ENCODE measurements at regions not wholly inside any gene's neighbourhood (a gene's known extent, or its start where the extent isn't known, plus 50 kb on each side); places are given as distances from the start of the nearest gene placed in this dataset.
A peak's percentile ranks its signal among the peaks of the same experiment; 100 is the strongest.

DNA sequence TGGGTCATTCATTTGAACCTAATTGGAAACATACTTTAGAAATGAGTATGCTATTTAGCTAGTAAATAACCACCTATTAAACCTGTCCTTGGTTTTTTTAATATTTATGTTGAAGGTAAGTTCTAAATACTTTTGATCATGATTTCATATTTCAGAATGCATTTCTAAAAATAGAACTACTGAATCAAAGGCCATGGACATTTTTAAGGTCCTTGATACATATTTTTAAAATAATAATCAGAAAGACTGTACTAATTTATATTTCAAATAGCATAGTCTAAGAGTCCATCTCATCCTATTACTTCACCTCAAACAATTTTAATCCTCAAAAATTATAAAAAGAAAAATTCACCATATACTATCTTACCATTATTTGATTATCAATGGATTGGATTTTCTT is 102.1 kb upstream of the AKR1E2 start:
- DNase-seq: no peak
- H3K9me2 ChIP-seq (ENCODE audit: insufficient read depth): no peaks in the 10 kb centered on the region
- no peaks in the 10 kb centered on the region for H3K79me2 ChIP-seq (ENCODE audit: low read depth)
- peaks cover 10% of the 10 kb centered on the region for H3F3A ChIP-seq (ENCODE audit: insufficient read depth, low read depth)
- H3K27ac ChIP-seq: no peak overlapping the region
- no peaks in the 10 kb centered on the region for H4K20me1 ChIP-seq (ENCODE audit: insufficient read depth)
- BruUV-seq (replicated peaks): no TSS peak
- no peaks in the 10 kb centered on the region for H3K36me3 ChIP-seq (ENCODE audit: low read depth)
- H3K9me3 ChIP-seq (ENCODE audit: insufficient read depth, low read depth): peaks cover 10% of the 10 kb centered on the region; the same call in 1 of the 2 replicates
- H3K4me3 ChIP-seq: no peak overlapping the region
- no peak overlapping the region for H2AFZ ChIP-seq
- no peaks in the 10 kb centered on the region for H3K27me3 ChIP-seq (ENCODE audit: insufficient read depth, low read depth)
- POLR2A ChIA-PET (ENCODE audit: unreplicated experiment): interaction anchor here (0.5 kb wide), 1 partner anchor 872 kb away, joined by 3 read pairs; no protein-coding TSS in a partner anchor
- intact Hi-C loops (cut with micrococcal nuclease; ENCODE audit: unreplicated experiment): no loop called here
- no peak overlapping the region for H3K4me2 ChIP-seq
- TF ChIP-seq EZH2 (IDR thresholded peaks at IDR 0.05; ENCODE audit: low read depth): no peak
- TF ChIP-seq CTCF (conservative IDR thresholded peaks at IDR 0.05): no peak
- peaks cover 16% of the 10 kb centered on the region for H3K4me1 ChIP-seq (replicated peaks; ENCODE audit: insufficient read depth)
- CTCF ChIA-PET: no interaction called here

GRCh38 chr10:4721999-4722753 is 103.8 kb upstream of the AKR1E2 start:
- H3K27me3 ChIP-seq (ENCODE audit: insufficient read depth, low read depth): no peaks in the 10 kb centered on the region
- no peaks in the 10 kb centered on the region for H3K9me2 ChIP-seq (ENCODE audit: insufficient read depth)
- peak in 1 of 2 experiments; percentile 36 for DNase-seq
- POLR2A ChIA-PET (ENCODE audit: unreplicated experiment): interaction anchor here (0.5 kb wide), 1 partner anchor 1525 kb away, joined by 5 read pairs; no protein-coding TSS in a partner anchor
- no peak overlapping the region for H3K27ac ChIP-seq
- CTCF ChIA-PET: no interaction called here
- peaks cover 16% of the 10 kb centered on the region for H3K4me1 ChIP-seq (replicated peaks; ENCODE audit: insufficient read depth)
- no TSS peak for BruUV-seq (replicated peaks)
- H4K20me1 ChIP-seq (ENCODE audit: insufficient read depth): no peaks in the 10 kb centered on the region
- peaks cover 10% of the 10 kb centered on the region; the same call in 1 of the 2 replicates for H3K9me3 ChIP-seq (ENCODE audit: insufficient read depth, low read depth)
- H3K79me2 ChIP-seq (ENCODE audit: low read depth): no peaks in the 10 kb centered on the region
- TF ChIP-seq CTCF (conservative IDR thresholded peaks at IDR 0.05) (no peak), EZH2 (IDR thresholded peaks at IDR 0.05; ENCODE audit: low read depth) (no peak)
- peaks cover 10% of the 10 kb centered on the region for H3F3A ChIP-seq (ENCODE audit: insufficient read depth, low read depth)
- no peak overlapping the region for H3K4me3 ChIP-seq
- H3K4me2 ChIP-seq: no peak overlapping the region
- no peaks in the 10 kb centered on the region for H3K36me3 ChIP-seq (ENCODE audit: low read depth)
- intact Hi-C loops (cut with micrococcal nuclease; ENCODE audit: unreplicated experiment): no loop called here
- H2AFZ ChIP-seq: no peak overlapping the region

DNA sequence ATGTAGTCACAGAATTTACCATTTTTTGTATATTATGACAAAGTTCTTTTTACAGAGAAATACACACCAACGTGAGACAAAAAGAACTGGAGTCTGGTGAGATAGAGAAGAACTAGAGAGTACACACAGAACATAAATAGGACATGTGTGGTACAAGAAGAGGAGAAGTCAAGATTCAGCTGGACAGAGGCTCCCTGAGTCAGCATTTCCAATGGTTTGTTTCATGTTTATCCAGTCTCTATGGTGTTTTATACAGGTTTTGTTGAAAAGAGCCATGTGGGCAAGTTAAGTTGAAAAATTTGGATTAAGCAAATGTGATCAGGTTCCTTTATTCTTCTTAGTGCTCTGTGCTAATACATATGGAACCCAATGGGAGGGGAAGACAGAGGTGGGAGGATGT is 105.5 kb upstream of the AKR1E2 start:
- Histone ChIP-seq H3K79me2 (ENCODE audit: low read depth) (no peaks in the 10 kb centered on the region), H3K27ac (no peak overlapping the region), H3K4me3 (no peak overlapping the region), H3K36me3 (ENCODE audit: low read depth) (no peaks in the 10 kb centered on the region), H3K9me3 (ENCODE audit: insufficient read depth, low read depth) (peaks cover 10% of the 10 kb centered on the region; the same call in 1 of the 2 replicates), H4K20me1 (ENCODE audit: insufficient read depth) (no peaks in the 10 kb centered on the region), H3K9me2 (ENCODE audit: insufficient read depth) (no peaks in the 10 kb centered on the region), H3F3A (ENCODE audit: insufficient read depth, low read depth) (peaks cover 1% of the 10 kb centered on the region), H2AFZ (no peak overlapping the region), H3K4me2 (no peak overlapping the region), H3K4me1 (replicated peaks; ENCODE audit: insufficient read depth) (peaks cover 8% of the 10 kb centered on the region), H3K27me3 (ENCODE audit: insufficient read depth, low read depth) (no peaks in the 10 kb centered on the region)
- no TSS peak for BruUV-seq (replicated peaks)
- intact Hi-C loops (cut with micrococcal nuclease; ENCODE audit: unreplicated experiment): no loop called here
- ChIA-PET POLR2A (ENCODE audit: unreplicated experiment) (no interaction called here), CTCF (no interaction called here)
- no peak for TF ChIP-seq CTCF (conservative IDR thresholded peaks at IDR 0.05)
- no peak for TF ChIP-seq EZH2 (IDR thresholded peaks at IDR 0.05; ENCODE audit: low read depth)
- DNase-seq: no peak
